Tibial artery (tissue), 4 donors: ENCODE measurements at regions not wholly inside any gene's neighbourhood (a gene's known extent, or its start where the extent isn't known, plus 50 kb on each side); places are given as distances from the start of the nearest gene placed in this dataset.

Experiments used
- DNase-seq, 2 donors: peaks; one replicate each; pipeline ENCODE4 v3.0.0-alpha.2; 2019
- H3K27ac ChIP-seq, 2 donors: fragments of 200-600 bp; sonication (generic) in 1 of 2; 1 replicate in 1 of 2; 2 replicates in 1 of 2; pipeline ENCODE4 v1.5.1; 2018 to 2019; ENCODE audit warnings: mild to moderate bottlenecking in 1 of 2
- H3K27me3 ChIP-seq, 2 donors: fragments of 200-600 bp; sonication (generic) in 1 of 2; one replicate each; pipeline versions ENCODE4 v1.5.1 to v1.6.0; 2016 to 2019
- H3K36me3 ChIP-seq, 3 donors: fragments of 200-600 bp; sonication (generic) in 2 of 3; one replicate each; pipeline ENCODE4 v1.5.1; 2016 to 2019; ENCODE audit warnings: mild to moderate bottlenecking in 2 of 3
- H3K4me1 ChIP-seq, 4 donors: fragments of 200-600 bp; sonication (generic) in 2 of 4; 1 replicate in 3 of 4; 2 replicates in 1 of 4; pipeline ENCODE4 v1.5.1; 2016 to 2019
- H3K4me3 ChIP-seq, 2 donors: fragments of 200-600 bp; sonication (generic) in 1 of 2; 1 replicate in 1 of 2; 2 replicates in 1 of 2; pipeline ENCODE4 v1.5.1; 2018 to 2019; ENCODE audit warnings: mild to moderate bottlenecking in 2 of 2
- H3K9me3 ChIP-seq, 3 donors: fragments of 200-600 bp; sonication (generic) in 1 of 3; one replicate each; pipeline ENCODE4 v1.5.1; 2016 to 2019
- CTCF ChIP-seq, 2 experiments: fragments of 200-600 bp in 1 of 2; fragments of 450-650 bp in 1 of 2; IDR thresholded peaks; one replicate each; pipeline ENCODE4 v1.5.1; 2017 to 2019; ENCODE audit warnings: antibody characterized with exemption in 2 of 2, mild to moderate bottlenecking in 1 of 2, moderate library complexity in 1 of 2
- intact Hi-C: fragments of 100-400 bp; cut with DNase I; formaldehyde crosslinking; loops from one replicate; pipeline ENCODE4 v1.15.0; 2023; ENCODE audit warnings: low total_unique reads

DNA sequence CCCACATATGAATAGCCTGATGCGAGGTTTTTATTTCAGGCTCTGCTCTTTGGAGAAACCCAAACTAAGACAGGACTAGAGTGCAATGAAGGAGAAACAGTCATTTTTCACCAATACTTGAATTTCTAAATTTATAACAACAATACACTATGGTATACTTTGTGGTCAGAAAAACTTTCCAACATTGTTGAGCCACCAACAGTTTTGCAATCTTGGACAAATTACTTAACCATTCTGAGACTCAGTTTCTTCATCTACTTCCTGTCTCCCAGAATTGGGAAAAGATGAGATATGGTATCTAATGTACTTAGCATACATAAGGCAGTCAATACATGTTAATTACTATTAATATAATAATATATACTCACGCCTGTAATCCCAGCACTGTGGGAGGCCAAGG lies 519.8 kb upstream of the PLXNA2 start:
- no peaks in the 10 kb centered on the region for H3K4me1 ChIP-seq
- intact Hi-C loops, result no loop called here
- no peak for DNase-seq
- H3K36me3 ChIP-seq, result no peaks in the 10 kb centered on the region
- no peaks in the 10 kb centered on the region for H3K9me3 ChIP-seq
- no peak for TF ChIP-seq CTCF (IDR thresholded peaks at IDR 0.05)
- no peak overlapping the region for H3K4me3 ChIP-seq
- H3K27me3 ChIP-seq, result no peaks in the 10 kb centered on the region
- no peak overlapping the region for H3K27ac ChIP-seq

DNA sequence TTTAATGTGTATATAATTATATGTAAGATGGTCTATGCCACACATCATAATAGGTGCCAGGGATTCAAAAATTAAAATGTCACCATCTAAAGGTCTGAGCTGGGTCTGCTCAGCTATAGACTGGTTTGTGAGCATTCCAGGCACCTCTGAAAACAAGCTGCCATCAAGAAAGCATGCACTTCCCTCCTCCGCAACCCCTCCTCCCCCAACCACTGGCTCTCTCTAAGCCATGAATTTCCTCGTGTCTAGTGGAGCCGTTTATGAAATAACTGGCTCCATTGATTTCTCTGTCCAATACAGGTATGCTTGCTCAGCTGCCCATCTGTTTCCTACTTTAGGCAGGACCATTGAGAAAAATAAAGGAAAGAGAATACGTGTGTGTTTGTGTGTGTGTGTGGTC lies 522.6 kb upstream of the PLXNA2 start:
- intact Hi-C loops, result no loop called here
- Histone ChIP-seq H3K4me1 (no peaks in the 10 kb centered on the region), H3K4me3 (no peak overlapping the region), H3K36me3 (no peaks in the 10 kb centered on the region), H3K27ac (no peak overlapping the region), H3K9me3 (no peaks in the 10 kb centered on the region), H3K27me3 (no peaks in the 10 kb centered on the region)
- no peak for DNase-seq
- TF ChIP-seq CTCF (IDR thresholded peaks at IDR 0.05), result no peak

DNA sequence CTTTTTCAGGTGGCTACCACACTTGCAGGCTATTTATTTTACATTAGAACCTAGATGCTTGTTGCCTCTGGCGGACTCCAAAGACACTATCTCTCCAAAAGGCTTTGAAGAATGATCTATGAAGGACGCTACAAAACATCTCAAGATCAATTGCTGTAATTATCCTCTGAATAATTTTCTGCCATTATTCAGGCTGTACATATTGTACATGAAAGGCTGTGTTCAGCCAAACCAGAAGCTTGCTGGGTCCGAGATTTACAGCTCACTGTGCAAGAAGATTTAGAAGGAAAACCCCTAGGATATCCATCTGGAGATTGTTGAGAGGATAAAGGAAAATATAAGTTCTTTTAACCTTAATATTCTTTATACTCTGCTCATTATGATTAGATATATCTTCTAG lies 523.6 kb upstream of the PLXNA2 start:
- no peak overlapping the region for H3K4me3 ChIP-seq
- TF ChIP-seq CTCF (IDR thresholded peaks at IDR 0.05), result no peak
- H3K27ac ChIP-seq, result no peak overlapping the region
- no peaks in the 10 kb centered on the region for H3K36me3 ChIP-seq
- no peaks in the 10 kb centered on the region for H3K4me1 ChIP-seq
- DNase-seq, result no peak
- H3K9me3 ChIP-seq, result no peaks in the 10 kb centered on the region
- intact Hi-C loops, result no loop called here
- no peaks in the 10 kb centered on the region for H3K27me3 ChIP-seq

GRCh38 chr1:208772891-208773290 lies 528.7 kb upstream of the PLXNA2 start:
- no peak for DNase-seq
- no peaks in the 10 kb centered on the region for H3K9me3 ChIP-seq
- no peak overlapping the region for H3K4me3 ChIP-seq
- H3K27ac ChIP-seq, result no peak overlapping the region
- TF ChIP-seq CTCF (IDR thresholded peaks at IDR 0.05), result no peak
- intact Hi-C loops, result no loop called here
- H3K36me3 ChIP-seq, result no peaks in the 10 kb centered on the region
- no peaks in the 10 kb centered on the region for H3K27me3 ChIP-seq
- no peaks in the 10 kb centered on the region for H3K4me1 ChIP-seq

DNA sequence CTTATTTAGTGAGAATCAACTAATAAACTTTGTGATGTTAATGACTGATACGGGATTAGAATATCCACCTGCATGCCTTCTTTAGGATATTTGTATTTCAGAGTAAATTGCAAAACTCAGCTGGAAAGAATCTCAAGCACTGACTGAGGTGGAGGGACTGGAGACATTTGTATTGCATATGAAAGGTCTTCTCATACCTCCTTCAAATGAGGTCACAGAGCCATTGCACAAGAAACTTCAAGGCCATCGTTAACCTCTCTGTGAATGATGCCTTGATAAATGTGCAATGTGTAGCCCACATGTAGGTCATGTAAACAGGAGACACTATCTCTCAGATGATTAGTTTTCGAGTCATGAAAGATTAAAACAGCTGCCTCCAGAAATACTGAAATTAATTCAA lies 531.7 kb upstream of the PLXNA2 start:
- no peak overlapping the region for H3K4me3 ChIP-seq
- no peaks in the 10 kb centered on the region for H3K36me3 ChIP-seq
- no peak for TF ChIP-seq CTCF (IDR thresholded peaks at IDR 0.05)
- no peak for DNase-seq
- intact Hi-C loops, result no loop called here
- H3K9me3 ChIP-seq, result no peaks in the 10 kb centered on the region
- no peaks in the 10 kb centered on the region for H3K4me1 ChIP-seq
- H3K27me3 ChIP-seq, result no peaks in the 10 kb centered on the region
- H3K27ac ChIP-seq, result no peak overlapping the region

- Histone ChIP-seq H3K4me3 (no peak overlapping the region), H3K4me1 (no peaks in the 10 kb centered on the region), H3K36me3 (no peaks in the 10 kb centered on the region), H3K27ac (no peak overlapping the region), H3K9me3 (no peaks in the 10 kb centered on the region), H3K27me3 (no peaks in the 10 kb centered on the region)
- no peak for TF ChIP-seq CTCF (IDR thresholded peaks at IDR 0.05)
- intact Hi-C loops, result no loop called here
- DNase-seq, result no peak
Measured at GRCh38 chr1:208778417-208778816, 534.2 kb upstream of the PLXNA2 start.
